Activated CD4-positive, alpha-beta T cell treated with anti-CD3 and anti-CD28 coated beads for 36 hours (primary cell): ENCODE measurements at regions not wholly inside any gene's neighbourhood (a gene's known extent, or its start where the extent isn't known, plus 50 kb on each side); places are given as distances from the start of the nearest gene placed in this dataset.
"Not testable (repeated sequence)": the region's sequence is repeated elsewhere in the genome, so short reads cannot be mapped to it uniquely, and the experiment has no call there.

ENCODE experiments used
- ATAC-seq: fragments of 200-7000 bp; cut with Tn5 transposase; one replicate; pipeline ENCODE4 v1.10.0; 2021; ENCODE audit warnings: mild to moderate bottlenecking, moderate library complexity
- CTCF ChIA-PET: fragments of 350-600 bp; sonication (Branson Sonifier 250); formaldehyde crosslinking; loops from one replicate; lab custom pipeline; 2021; ENCODE audit warnings: antibody characterized with exemption; lab: Charles Lee
- POLR2A ChIA-PET: fragments of 350-600 bp; sonication (Branson Sonifier 250); formaldehyde crosslinking; loops from one replicate; lab custom pipeline; 2021; ENCODE audit warnings: antibody characterized with exemption, inconsistent platforms; lab: Charles Lee
- DNase-seq: peaks from one replicate; pipeline ENCODE4 v3.0.0-alpha.2; 2020
- H3K27ac Mint-ChIP-seq: one replicate; pipeline ENCODE4 v1.8.0; 2021; ENCODE audit warnings: mixed read lengths
- H3K27me3 Mint-ChIP-seq: one replicate; pipeline ENCODE4 v1.8.0; 2021; ENCODE audit warnings: mixed read lengths
- H3K36me3 Mint-ChIP-seq: one replicate; pipeline ENCODE4 v1.8.0; 2021; ENCODE audit warnings: low read depth, mixed read lengths
- H3K4me1 Mint-ChIP-seq: one replicate; pipeline ENCODE4 v1.8.0; 2021; ENCODE audit warnings: mixed read lengths
- H3K4me3 Mint-ChIP-seq: one replicate; pipeline ENCODE4 v1.8.0; 2021; ENCODE audit warnings: mild to moderate bottlenecking, moderate library complexity, mixed read lengths
- H3K9me3 Mint-ChIP-seq: one replicate; pipeline ENCODE4 v1.8.0; 2021; ENCODE audit warnings: low read depth, mixed read lengths
- intact Hi-C, 2 experiments: fragments of 100-400 bp; cut with DNase I in 1 of 2; cut with micrococcal nuclease in 1 of 2; formaldehyde crosslinking; loops; one replicate each; pipeline versions ENCODE4 v1.14.2 to v1.15.1; 2022 to 2024; cut with DNase I, micrococcal nuclease

- ATAC-seq (no peak), DNase-seq (no peak)
- H3K4me3 Mint-ChIP-seq: no peak overlapping the region
- intact Hi-C loops: no loop called here
- H3K9me3 Mint-ChIP-seq: peaks cover 20% of the 10 kb centered on the region
- H3K27me3 Mint-ChIP-seq: peaks cover 2% of the 10 kb centered on the region
- H3K27ac Mint-ChIP-seq: no peak overlapping the region
- POLR2A ChIA-PET: no interaction called here
- H3K4me1 Mint-ChIP-seq: no peaks in the 10 kb centered on the region
- peaks cover 2% of the 10 kb centered on the region for H3K36me3 Mint-ChIP-seq
- CTCF ChIA-PET: interaction anchor here (0.6 to 0.8 kb wide), 3 partner anchors 9 to 432 kb away, joined by 3 to 4 read pairs (median 3); no protein-coding TSS in a partner anchor
These were observed 95.3 kb upstream of the SNX9 start for GRCh38 chr6:157727629-157728182.

GRCh38 chr6:157728183-157728881 lies 94.7 kb upstream of the SNX9 start:
- H3K4me1 Mint-ChIP-seq: no peaks in the 10 kb centered on the region

GRCh38 chr6:157731221-157731620 lies 91.8 kb upstream of the SNX9 start:
- ATAC-seq: no peak
- Mint-ChIP-seq H3K9me3 (peaks cover under 1% of the 10 kb centered on the region), H3K27me3 (peaks cover under 1% of the 10 kb centered on the region), H3K36me3 (no peaks in the 10 kb centered on the region), H3K4me1 (no peaks in the 10 kb centered on the region), H3K27ac (no peak overlapping the region), H3K4me3 (no peak overlapping the region)
- POLR2A ChIA-PET: interaction anchor here (0.6 kb wide), 1 partner anchor 264 kb away, joined by 3 read pairs; no protein-coding TSS in a partner anchor
- CTCF ChIA-PET: interaction anchor here (0.6 kb wide), 1 partner anchor 14 kb away, joined by 3 read pairs; no protein-coding TSS in a partner anchor
- DNase-seq: no peak
- intact Hi-C loops: no loop called here

More at GRCh38 chr6:157728183-157728881, 94.7 kb upstream of the SNX9 start:
- no peak overlapping the region for H3K27ac Mint-ChIP-seq
- H3K9me3 Mint-ChIP-seq: peaks cover 20% of the 10 kb centered on the region
- ChIA-PET CTCF (interaction anchor here (0.6 to 0.8 kb wide), 4 partner anchors 9 to 431 kb away, joined by 3 to 4 read pairs (median 3); no protein-coding TSS in a partner anchor), POLR2A (no interaction called here)
- H3K4me3 Mint-ChIP-seq: no peak overlapping the region
- peaks cover 2% of the 10 kb centered on the region for H3K27me3 Mint-ChIP-seq
- intact Hi-C loops: no loop called here
- H3K36me3 Mint-ChIP-seq: peaks cover 2% of the 10 kb centered on the region
- ATAC-seq (no peak), DNase-seq (no peak)

- no peaks in the 10 kb centered on the region for H3K36me3 Mint-ChIP-seq
- no peaks in the 10 kb centered on the region for H3K4me1 Mint-ChIP-seq
- no peak overlapping the region for H3K4me3 Mint-ChIP-seq
- intact Hi-C loops: no loop called here
- no peak overlapping the region for H3K27ac Mint-ChIP-seq
- CTCF ChIA-PET: no interaction called here
- H3K9me3 Mint-ChIP-seq: no peaks in the 10 kb centered on the region
- POLR2A ChIA-PET: no interaction called here
- DNase-seq: no peak
- no peak for ATAC-seq
- no peaks in the 10 kb centered on the region for H3K27me3 Mint-ChIP-seq
These were observed 91.0 kb upstream of the SNX9 start for GRCh38 chr6:157732007-157732406.

- POLR2A ChIA-PET: no interaction called here
- no peak overlapping the region for H3K4me3 Mint-ChIP-seq
- intact Hi-C loops: no loop called here
- no peak overlapping the region for H3K27ac Mint-ChIP-seq
- peaks cover 2% of the 10 kb centered on the region for H3K9me3 Mint-ChIP-seq
- H3K4me1 Mint-ChIP-seq: no peaks in the 10 kb centered on the region
- no peaks in the 10 kb centered on the region for H3K27me3 Mint-ChIP-seq
- CTCF ChIA-PET: no interaction called here
- DNase-seq (no peak), ATAC-seq (no peak)
- H3K36me3 Mint-ChIP-seq: no peaks in the 10 kb centered on the region
These were observed 90.5 kb upstream of the SNX9 start for GRCh38 chr6:157732416-157733161.

- H3K36me3 Mint-ChIP-seq, H3K27me3 Mint-ChIP-seq, H3K27ac Mint-ChIP-seq, DNase-seq, H3K4me1 Mint-ChIP-seq, POLR2A ChIA-PET, ATAC-seq, intact Hi-C loops, H3K4me3 Mint-ChIP-seq: not testable (repeated sequence)
- CTCF ChIA-PET: interaction anchor here (1.3 to 1.6 kb wide), 3 partner anchors 9 to 137 kb away, joined by 3 to 4 read pairs (median 4); no protein-coding TSS in a partner anchor
- peaks cover 10% of the 10 kb centered on the region for H3K9me3 Mint-ChIP-seq
These were observed 86.5 kb upstream of the SNX9 start for GRCh38 chr6:157736555-157736954.

GRCh38 chr6:157741321-157741947 lies 81.6 kb upstream of the SNX9 start:
- peaks cover 4% of the 10 kb centered on the region for H3K36me3 Mint-ChIP-seq
- DNase-seq: no peak
- H3K27me3 Mint-ChIP-seq: no peaks in the 10 kb centered on the region
- H3K4me1 Mint-ChIP-seq: no peaks in the 10 kb centered on the region
- intact Hi-C loops: no loop called here
- no peak overlapping the region for H3K27ac Mint-ChIP-seq
- peaks cover 10% of the 10 kb centered on the region for H3K9me3 Mint-ChIP-seq
- no peak overlapping the region for H3K4me3 Mint-ChIP-seq
- CTCF ChIA-PET: no interaction called here
- ATAC-seq: no peak
- POLR2A ChIA-PET: no interaction called here

GRCh38 chr6:157741948-157742556 lies 81.0 kb upstream of the SNX9 start:
- DNase-seq (no peak), ATAC-seq (no peak)
- intact Hi-C loops: no loop called here
- peaks cover 2% of the 10 kb centered on the region for H3K4me1 Mint-ChIP-seq
- ChIA-PET POLR2A (no interaction called here), CTCF (interaction anchor here (1.1 kb wide), 1 partner anchor 205 kb away, joined by 3 read pairs; no protein-coding TSS in a partner anchor)
- H3K27ac Mint-ChIP-seq: no peak overlapping the region
- no peak overlapping the region for H3K4me3 Mint-ChIP-seq
- H3K9me3 Mint-ChIP-seq: peaks cover 10% of the 10 kb centered on the region
- H3K36me3 Mint-ChIP-seq: peaks cover 4% of the 10 kb centered on the region
- H3K27me3 Mint-ChIP-seq: no peaks in the 10 kb centered on the region

GRCh38 chr6:157744102-157744601 lies 78.9 kb upstream of the SNX9 start:
- Mint-ChIP-seq H3K27me3 (no peaks in the 10 kb centered on the region), H3K36me3 (no peaks in the 10 kb centered on the region), H3K9me3 (no peaks in the 10 kb centered on the region), H3K4me1 (peaks cover 13% of the 10 kb centered on the region), H3K27ac (no peak overlapping the region), H3K4me3 (no peak overlapping the region)
- ChIA-PET POLR2A (interaction anchor here (0.6 kb wide), 1 partner anchor 143 kb away, joined by 3 read pairs; no protein-coding TSS in a partner anchor), CTCF (no interaction called here)
- DNase-seq (no peak), ATAC-seq (no peak)
- intact Hi-C loops: no loop called here

GRCh38 chr6:157746897-157747296 lies 76.1 kb upstream of the SNX9 start:
- ChIA-PET POLR2A (interaction anchor here (0.7 kb wide), 1 partner anchor 100 kb away, joined by 3 read pairs; no protein-coding TSS in a partner anchor), CTCF (interaction anchor here (0.7 to 1.4 kb wide), 3 partner anchors 9 to 99 kb away, joined by 3 to 4 read pairs (median 3); no protein-coding TSS in a partner anchor)
- DNase-seq: no peak
- H3K27ac Mint-ChIP-seq: no peak overlapping the region
- H3K36me3 Mint-ChIP-seq: peaks cover 6% of the 10 kb centered on the region
- no peaks in the 10 kb centered on the region for H3K27me3 Mint-ChIP-seq
- intact Hi-C loops: no loop called here
- no peak for ATAC-seq
- no peak overlapping the region for H3K4me3 Mint-ChIP-seq
- H3K9me3 Mint-ChIP-seq: peaks cover 12% of the 10 kb centered on the region
- peaks cover 37% of the 10 kb centered on the region for H3K4me1 Mint-ChIP-seq
